DND-41 (cell line): ENCODE measurements at regions not wholly inside any gene's neighbourhood (a gene's known extent, or its start where the extent isn't known, plus 50 kb on each side); places are given as distances from the start of the nearest gene placed in this dataset.

Experiments used
- ATAC-seq: fragments of 200-7000 bp; cut with Tn5 transposase; 3 replicates; pipeline ENCODE4 v1.9.1; 2021; ENCODE audit warnings: low read depth; ENCODE audit not compliant: insufficient read depth
- DNase-seq: peaks from one replicate; pipeline ENCODE4 v3.0.0-alpha.2; 2020
- H2AFZ ChIP-seq: 2 replicates; pipeline ENCODE4 v1.6.0; 2012; ENCODE audit warnings: low read depth, low read length
- H3K27ac ChIP-seq: 2 replicates; pipeline ENCODE4 v1.5.1; 2012; ENCODE audit warnings: low read length, inconsistent platforms
- H3K27me3 ChIP-seq: fragments of 200-600 bp; sonication (generic); 2 replicates; pipeline ENCODE4 v1.6.0; 2012; ENCODE audit warnings: low read length, mild to moderate bottlenecking, inconsistent platforms; ENCODE audit not compliant: insufficient read depth, poor library complexity
- H3K36me3 ChIP-seq: 2 replicates; pipeline ENCODE4 v1.5.1; 2012; ENCODE audit warnings: low read length, inconsistent platforms; ENCODE audit not compliant: insufficient read depth
- H3K4me1 ChIP-seq: 2 replicates; pipeline ENCODE4 v1.5.1; 2012; ENCODE audit warnings: mild to moderate bottlenecking, low read length; ENCODE audit not compliant: insufficient read depth
- H3K4me2 ChIP-seq: 2 replicates; pipeline ENCODE4 v1.6.0; 2012; ENCODE audit warnings: mild to moderate bottlenecking, moderate library complexity, low read length, inconsistent platforms; ENCODE audit not compliant: insufficient read depth
- H3K4me3 ChIP-seq, 2 experiments: fragments of 200-600 bp in 1 of 2; shearing (Covaris generic) in 1 of 2; 2 replicates each; pipeline ENCODE4 v1.5.1; 2012 to 2016; ENCODE audit warnings: inconsistent platforms in 2 of 2, low read length in 2 of 2, mild to moderate bottlenecking in 2 of 2, low read depth in 1 of 2, moderate library complexity in 1 of 2
- H3K79me2 ChIP-seq: 2 replicates; pipeline ENCODE4 v1.6.0; 2012; ENCODE audit warnings: low read length, inconsistent platforms; ENCODE audit not compliant: insufficient read depth
- H3K9ac ChIP-seq: 2 replicates; pipeline ENCODE4 v1.6.0; 2012; ENCODE audit warnings: low read depth, mild to moderate bottlenecking, inconsistent platforms, low read length, moderate library complexity
- H3K9me3 ChIP-seq: 2 replicates; pipeline ENCODE4 v1.5.1; 2012; ENCODE audit warnings: low read length, moderate library complexity, mild to moderate bottlenecking, inconsistent platforms; ENCODE audit not compliant: insufficient read depth, severe bottlenecking
- H4K20me1 ChIP-seq: 2 replicates; pipeline ENCODE4 v1.6.0; 2012; ENCODE audit warnings: low read length; ENCODE audit not compliant: insufficient read depth
- EZH2 ChIP-seq: IDR thresholded peaks from 3 replicates; pipeline ENCODE4 v1.6.1; 2012; ENCODE audit warnings: borderline replicate concordance, low read depth, mild to moderate bottlenecking, moderate library complexity, low read length, inconsistent platforms; ENCODE audit not compliant: severe bottlenecking
- TF ChIP-seq, protein P1 (sequence below): IDR thresholded peaks from 2 replicates; pipeline ENCODE4 v1.5.1; 2012; ENCODE audit warnings: borderline replicate concordance, low read length, moderate library complexity, mild to moderate bottlenecking; ENCODE audit not compliant: poor library complexity, severe bottlenecking; ENCODE audit errors: extremely low read depth

DNA sequence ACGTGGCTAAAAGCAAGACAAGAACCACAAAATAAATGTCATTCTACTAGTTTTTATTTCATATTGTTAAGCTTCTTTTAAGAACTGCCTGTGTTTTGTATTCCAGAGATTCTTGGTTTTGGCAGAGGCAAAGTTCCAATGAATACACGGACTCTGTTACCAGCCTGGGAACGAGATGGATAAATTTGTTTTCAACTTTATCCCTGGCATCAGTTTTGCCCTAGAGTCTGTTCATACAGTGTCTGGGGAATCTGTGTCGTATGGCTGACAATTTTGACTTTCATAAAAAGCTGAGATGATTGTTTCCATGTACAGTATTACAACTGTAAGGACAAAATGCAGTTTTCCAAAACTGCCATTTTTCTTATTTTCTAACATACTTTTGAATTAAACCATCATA, 327.6 kb downstream of the TBC1D4 start:
- Histone ChIP-seq H3K27me3 (no peaks in the 10 kb centered on the region), H2AFZ (no peak overlapping the region), H3K9ac (no peak overlapping the region), H3K36me3 (no peaks in the 10 kb centered on the region), H4K20me1 (no peaks in the 10 kb centered on the region), H3K4me2 (no peak overlapping the region), H3K9me3 (peaks cover 7% of the 10 kb centered on the region), H3K4me1 (no peaks in the 10 kb centered on the region), H3K27ac (no peak overlapping the region), H3K4me3 (no peak overlapping the region), H3K79me2 (no peaks in the 10 kb centered on the region)
- TF ChIP-seq EZH2 = no peak
- TF ChIP-seq, protein P1, sequence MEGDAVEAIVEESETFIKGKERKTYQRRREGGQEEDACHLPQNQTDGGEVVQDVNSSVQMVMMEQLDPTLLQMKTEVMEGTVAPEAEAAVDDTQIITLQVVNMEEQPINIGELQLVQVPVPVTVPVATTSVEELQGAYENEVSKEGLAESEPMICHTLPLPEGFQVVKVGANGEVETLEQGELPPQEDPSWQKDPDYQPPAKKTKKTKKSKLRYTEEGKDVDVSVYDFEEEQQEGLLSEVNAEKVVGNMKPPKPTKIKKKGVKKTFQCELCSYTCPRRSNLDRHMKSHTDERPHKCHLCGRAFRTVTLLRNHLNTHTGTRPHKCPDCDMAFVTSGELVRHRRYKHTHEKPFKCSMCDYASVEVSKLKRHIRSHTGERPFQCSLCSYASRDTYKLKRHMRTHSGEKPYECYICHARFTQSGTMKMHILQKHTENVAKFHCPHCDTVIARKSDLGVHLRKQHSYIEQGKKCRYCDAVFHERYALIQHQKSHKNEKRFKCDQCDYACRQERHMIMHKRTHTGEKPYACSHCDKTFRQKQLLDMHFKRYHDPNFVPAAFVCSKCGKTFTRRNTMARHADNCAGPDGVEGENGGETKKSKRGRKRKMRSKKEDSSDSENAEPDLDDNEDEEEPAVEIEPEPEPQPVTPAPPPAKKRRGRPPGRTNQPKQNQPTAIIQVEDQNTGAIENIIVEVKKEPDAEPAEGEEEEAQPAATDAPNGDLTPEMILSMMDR = no peak
- ATAC-seq (no peak), DNase-seq (no peak)

DNA sequence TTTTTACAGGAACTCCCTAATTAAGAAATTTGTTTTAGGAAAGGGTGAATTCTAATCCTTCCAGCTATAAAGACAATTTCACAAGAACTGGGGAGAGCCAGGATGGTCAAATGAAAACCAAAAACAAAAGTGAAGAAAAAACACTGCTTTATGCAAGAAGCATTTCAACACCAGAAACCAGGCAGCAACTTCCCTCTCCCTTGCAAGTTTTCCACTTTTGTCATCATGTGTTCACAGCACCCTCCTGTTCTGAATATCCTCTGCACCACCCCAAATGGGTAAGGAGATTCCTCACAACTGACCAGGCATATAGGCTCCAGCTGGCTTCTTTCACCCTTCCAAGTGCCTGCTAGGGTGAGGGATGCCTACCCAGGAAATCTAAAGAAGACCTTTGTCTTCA, 328.1 kb downstream of the TBC1D4 start:
- H2AFZ ChIP-seq = no peak overlapping the region
- H3K4me3 ChIP-seq = no peak overlapping the region
- no peaks in the 10 kb centered on the region for H3K79me2 ChIP-seq
- DNase-seq (no peak), ATAC-seq (no peak)
- H3K27ac ChIP-seq = no peak overlapping the region
- H3K27me3 ChIP-seq = no peaks in the 10 kb centered on the region
- no peak for TF ChIP-seq EZH2
- TF ChIP-seq, protein P1 = no peak
- peaks cover 7% of the 10 kb centered on the region for H3K9me3 ChIP-seq
- H3K4me2 ChIP-seq = no peak overlapping the region
- H4K20me1 ChIP-seq = no peaks in the 10 kb centered on the region
- no peak overlapping the region for H3K9ac ChIP-seq
- H3K36me3 ChIP-seq = no peaks in the 10 kb centered on the region
- H3K4me1 ChIP-seq = no peaks in the 10 kb centered on the region

DNA sequence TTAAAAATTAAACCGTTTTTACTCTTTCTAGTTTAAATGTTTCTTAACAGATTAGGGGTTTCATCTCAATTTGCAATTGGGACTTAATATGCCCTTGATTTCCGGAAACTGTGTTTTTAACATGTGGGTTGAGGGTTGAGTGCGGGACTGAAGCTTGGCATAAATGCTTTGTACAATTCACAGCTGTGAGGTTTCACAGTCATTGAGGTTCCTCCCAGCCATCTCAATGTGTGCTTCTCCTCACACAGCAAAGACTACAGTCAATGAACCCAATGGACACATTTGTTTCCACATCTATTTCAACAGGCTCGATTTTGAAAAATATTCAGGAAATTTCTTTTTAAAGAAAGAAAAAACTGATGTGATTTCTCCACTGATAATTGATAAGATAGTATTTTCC, 328.6 kb downstream of the TBC1D4 start:
- no peaks in the 10 kb centered on the region for H3K36me3 ChIP-seq

More for the DNA sequence above, 328.6 kb downstream of the TBC1D4 start:
- no peaks in the 10 kb centered on the region for H4K20me1 ChIP-seq
- no peak overlapping the region for H3K4me2 ChIP-seq
- H3K9ac ChIP-seq = no peak overlapping the region
- ATAC-seq (no peak), DNase-seq (no peak)
- H3K27me3 ChIP-seq = no peaks in the 10 kb centered on the region
- no peaks in the 10 kb centered on the region for H3K4me1 ChIP-seq
- peaks cover 7% of the 10 kb centered on the region for H3K9me3 ChIP-seq
- no peak overlapping the region for H2AFZ ChIP-seq
- H3K27ac ChIP-seq = no peak overlapping the region
- no peaks in the 10 kb centered on the region for H3K79me2 ChIP-seq
- H3K4me3 ChIP-seq = no peak overlapping the region
- TF ChIP-seq, protein P1 = no peak
- TF ChIP-seq EZH2 = no peak
